ENCODE measurements at regions not wholly inside any gene's neighbourhood (a gene's known extent, or its start where the extent isn't known, plus 50 kb on each side); places are given as distances from the start of the nearest gene placed in this dataset.
"Not testable (repeated sequence)": the region's sequence is repeated elsewhere in the genome, so short reads cannot be mapped to it uniquely, and the experiment has no call there.

DNA sequence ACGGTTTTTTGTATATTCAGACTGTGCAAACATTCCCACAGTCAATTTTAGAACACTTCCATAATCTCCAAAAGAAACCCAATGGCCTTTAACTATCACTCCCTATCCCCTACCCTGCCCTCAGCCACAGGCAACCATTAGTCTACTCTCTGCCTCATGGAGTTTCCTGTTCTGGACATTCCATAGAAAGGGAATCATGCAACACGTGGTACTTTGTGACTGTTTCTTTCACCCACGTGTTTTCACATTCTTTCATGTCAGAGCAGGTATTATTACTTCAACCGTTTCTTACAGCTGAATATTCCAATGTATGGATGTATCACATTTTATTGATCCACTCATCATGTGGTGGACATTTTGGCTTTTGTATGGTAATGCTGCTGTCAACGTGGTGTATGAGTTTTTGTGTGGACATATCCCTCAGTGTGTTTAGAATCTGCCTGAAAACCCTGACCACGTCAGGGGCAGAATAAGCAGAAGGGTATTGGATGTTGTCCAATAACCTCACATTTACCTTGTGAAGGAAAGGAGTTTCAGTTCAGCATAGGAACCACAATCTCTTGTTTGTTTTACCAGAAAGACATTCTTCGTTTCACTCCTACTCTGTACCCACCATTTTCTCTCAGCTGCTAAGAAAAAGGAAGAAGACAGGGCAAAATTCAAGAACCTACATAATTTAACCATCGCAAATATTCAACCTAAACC, 107.5 kb upstream of the DYRK2 start:
- Histone ChIP-seq H3K27me3 (no peaks in the 10 kb centered on the region), H3K4me1 (no peaks in the 10 kb centered on the region), H3K9me3 (no peaks in the 10 kb centered on the region), H3K36me3 (no peaks in the 10 kb centered on the region), H3K27ac (no peak overlapping the region), H3K4me3 (no peak overlapping the region)
- no peak for TF ChIP-seq POLR2AphosphoS5 (IDR thresholded peaks at IDR 0.05; ENCODE audit: insufficient read depth in 1 of 2, low read depth in 1 of 2)
- TF ChIP-seq, protein P1, sequence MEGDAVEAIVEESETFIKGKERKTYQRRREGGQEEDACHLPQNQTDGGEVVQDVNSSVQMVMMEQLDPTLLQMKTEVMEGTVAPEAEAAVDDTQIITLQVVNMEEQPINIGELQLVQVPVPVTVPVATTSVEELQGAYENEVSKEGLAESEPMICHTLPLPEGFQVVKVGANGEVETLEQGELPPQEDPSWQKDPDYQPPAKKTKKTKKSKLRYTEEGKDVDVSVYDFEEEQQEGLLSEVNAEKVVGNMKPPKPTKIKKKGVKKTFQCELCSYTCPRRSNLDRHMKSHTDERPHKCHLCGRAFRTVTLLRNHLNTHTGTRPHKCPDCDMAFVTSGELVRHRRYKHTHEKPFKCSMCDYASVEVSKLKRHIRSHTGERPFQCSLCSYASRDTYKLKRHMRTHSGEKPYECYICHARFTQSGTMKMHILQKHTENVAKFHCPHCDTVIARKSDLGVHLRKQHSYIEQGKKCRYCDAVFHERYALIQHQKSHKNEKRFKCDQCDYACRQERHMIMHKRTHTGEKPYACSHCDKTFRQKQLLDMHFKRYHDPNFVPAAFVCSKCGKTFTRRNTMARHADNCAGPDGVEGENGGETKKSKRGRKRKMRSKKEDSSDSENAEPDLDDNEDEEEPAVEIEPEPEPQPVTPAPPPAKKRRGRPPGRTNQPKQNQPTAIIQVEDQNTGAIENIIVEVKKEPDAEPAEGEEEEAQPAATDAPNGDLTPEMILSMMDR (IDR thresholded peaks at IDR 0.05) = no peak
- TF ChIP-seq POLR2A (IDR thresholded peaks at IDR 0.05) = no peak
- no peak for DNase-seq (ENCODE audit: extremely low spot score in 2 of 2)
- intact Hi-C loops (cut with DNase I) = no loop called here

DNA sequence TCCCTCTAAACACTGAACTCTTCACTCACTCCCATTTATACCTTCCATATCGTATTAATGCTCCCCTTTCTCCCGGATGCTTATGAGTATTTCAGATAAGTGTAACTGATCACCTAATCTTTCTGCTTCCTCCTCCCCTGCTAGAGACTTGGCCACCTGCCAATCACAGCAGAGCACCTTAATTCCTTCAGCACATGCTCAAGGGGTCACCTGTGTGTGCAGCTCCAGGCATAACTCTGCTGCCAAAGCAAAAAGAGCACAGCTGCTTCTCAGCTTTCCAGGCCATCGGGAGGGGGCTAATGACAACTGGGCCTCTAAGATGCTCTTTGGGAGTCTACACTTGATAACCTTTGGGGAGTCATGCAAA, 106.9 kb upstream of the DYRK2 start:
- no peaks in the 10 kb centered on the region for H3K9me3 ChIP-seq
- DNase-seq (ENCODE audit: extremely low spot score in 2 of 2) = no peak
- TF ChIP-seq POLR2A (IDR thresholded peaks at IDR 0.05) (no peak), POLR2AphosphoS5 (IDR thresholded peaks at IDR 0.05; ENCODE audit: insufficient read depth in 1 of 2, low read depth in 1 of 2) (no peak)
- TF ChIP-seq, protein P1 (IDR thresholded peaks at IDR 0.05) = no peak
- no peaks in the 10 kb centered on the region for H3K36me3 ChIP-seq
- H3K4me3 ChIP-seq = no peak overlapping the region
- intact Hi-C loops (cut with DNase I) = no loop called here
- no peak overlapping the region for H3K27ac ChIP-seq
- no peaks in the 10 kb centered on the region for H3K27me3 ChIP-seq
- H3K4me1 ChIP-seq = no peaks in the 10 kb centered on the region

DNA sequence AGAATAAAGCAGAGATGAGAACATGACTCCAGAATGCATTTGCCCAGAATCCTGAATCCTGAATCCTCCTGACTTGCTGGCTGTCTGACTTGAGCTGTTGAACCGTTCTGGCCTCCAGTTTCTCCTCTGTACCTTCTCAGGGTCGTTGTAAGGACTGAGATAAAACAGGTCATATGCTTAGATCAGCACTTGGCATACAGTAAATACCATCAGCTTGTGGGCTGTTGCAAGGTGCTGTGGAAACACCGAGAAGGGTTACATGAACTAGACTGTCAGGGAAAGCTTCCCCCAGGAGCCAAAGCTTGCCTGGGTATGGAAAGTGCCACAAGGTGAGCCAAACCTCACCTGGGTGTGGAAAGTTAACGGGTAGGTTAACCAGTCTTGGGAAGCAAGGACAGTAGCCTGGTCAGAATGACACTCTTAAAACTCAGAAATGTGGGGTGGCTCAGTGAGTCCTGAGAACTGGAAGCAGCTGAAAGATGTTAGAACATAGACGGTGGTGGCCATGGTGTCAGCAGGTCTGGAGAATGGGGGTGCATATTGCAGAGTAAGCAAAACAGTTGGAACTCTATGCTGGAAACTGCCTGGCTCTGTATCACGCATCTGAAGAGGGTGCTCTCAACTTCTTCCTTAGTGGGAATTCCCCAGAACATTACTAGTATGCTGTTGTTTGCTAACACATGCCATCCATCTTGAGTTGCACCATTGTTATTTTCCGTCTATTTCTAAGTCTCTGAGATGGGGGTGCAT, 105.3 kb upstream of the DYRK2 start:
- TF ChIP-seq, protein P1 (IDR thresholded peaks at IDR 0.05) = no peak
- TF ChIP-seq POLR2AphosphoS5 (IDR thresholded peaks at IDR 0.05; ENCODE audit: insufficient read depth in 1 of 2, low read depth in 1 of 2) = no peak
- TF ChIP-seq POLR2A (IDR thresholded peaks at IDR 0.05) = no peak
- intact Hi-C loops (cut with DNase I) = no loop called here
- H3K4me3 ChIP-seq = no peak overlapping the region
- no peaks in the 10 kb centered on the region for H3K36me3 ChIP-seq
- no peaks in the 10 kb centered on the region for H3K9me3 ChIP-seq
- no peaks in the 10 kb centered on the region for H3K27me3 ChIP-seq
- H3K27ac ChIP-seq = no peak overlapping the region
- no peak for DNase-seq (ENCODE audit: extremely low spot score in 2 of 2)
- H3K4me1 ChIP-seq = no peaks in the 10 kb centered on the region

DNA sequence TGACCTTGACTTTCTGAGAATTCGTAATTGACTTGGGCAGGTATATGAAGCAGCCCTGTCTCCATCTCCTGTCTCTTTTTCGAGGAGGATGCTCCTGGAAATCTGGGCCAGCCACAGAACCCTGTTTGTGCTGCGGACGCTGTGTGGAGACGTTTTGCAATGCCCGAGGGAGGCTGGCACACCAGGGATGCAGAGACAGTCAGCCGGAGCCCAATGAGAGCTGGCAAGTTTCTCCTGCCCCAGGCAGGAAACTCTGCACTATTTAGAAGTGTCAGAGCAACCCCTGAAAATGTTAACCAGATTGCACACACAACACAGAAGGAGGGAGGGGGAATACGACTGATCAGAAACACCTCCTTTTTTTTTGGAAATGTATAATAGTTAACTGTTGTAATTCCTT, 103.2 kb upstream of the DYRK2 start:
- H3K27me3 ChIP-seq = no peaks in the 10 kb centered on the region
- no peak overlapping the region for H3K4me3 ChIP-seq
- DNase-seq (ENCODE audit: extremely low spot score in 2 of 2) = no peak
- no peaks in the 10 kb centered on the region for H3K36me3 ChIP-seq
- intact Hi-C loops (cut with DNase I) = no loop called here
- no peaks in the 10 kb centered on the region for H3K9me3 ChIP-seq
- H3K27ac ChIP-seq = no peak overlapping the region
- TF ChIP-seq POLR2AphosphoS5 (IDR thresholded peaks at IDR 0.05; ENCODE audit: insufficient read depth in 1 of 2, low read depth in 1 of 2) = no peak
- TF ChIP-seq POLR2A (IDR thresholded peaks at IDR 0.05) = no peak
- TF ChIP-seq, protein P1 (IDR thresholded peaks at IDR 0.05) = no peak
- H3K4me1 ChIP-seq = no peaks in the 10 kb centered on the region

DNA sequence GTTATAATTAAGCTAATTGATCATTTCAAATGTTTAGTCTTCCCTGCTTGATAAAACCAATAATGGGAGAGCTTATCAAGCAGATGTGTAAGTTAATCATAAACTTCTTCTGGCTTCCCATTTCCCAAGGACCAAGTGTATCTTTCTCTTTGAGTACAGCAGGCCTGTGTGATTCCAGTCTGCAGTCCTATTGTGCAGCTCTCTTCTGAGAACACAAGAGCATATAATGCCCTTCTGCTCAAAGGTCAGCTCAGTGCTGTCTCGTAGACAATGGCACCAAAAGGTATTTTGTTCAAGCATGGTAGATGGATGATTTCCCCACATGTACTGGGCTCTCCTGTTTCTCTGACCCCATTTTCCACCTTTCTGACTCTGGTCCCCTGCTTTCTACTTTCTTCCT, 101.8 kb upstream of the DYRK2 start:
- intact Hi-C loops (cut with DNase I) = no loop called here
- H3K4me1 ChIP-seq = no peaks in the 10 kb centered on the region
- TF ChIP-seq, protein P1 (IDR thresholded peaks at IDR 0.05) = no peak
- TF ChIP-seq POLR2AphosphoS5 (IDR thresholded peaks at IDR 0.05; ENCODE audit: insufficient read depth in 1 of 2, low read depth in 1 of 2) (no peak), POLR2A (IDR thresholded peaks at IDR 0.05) (no peak)
- H3K27ac ChIP-seq = no peak overlapping the region
- no peak for DNase-seq (ENCODE audit: extremely low spot score in 2 of 2)
- H3K27me3 ChIP-seq = no peaks in the 10 kb centered on the region
- H3K36me3 ChIP-seq = no peaks in the 10 kb centered on the region
- H3K9me3 ChIP-seq = no peaks in the 10 kb centered on the region
- H3K4me3 ChIP-seq = no peak overlapping the region

DNA sequence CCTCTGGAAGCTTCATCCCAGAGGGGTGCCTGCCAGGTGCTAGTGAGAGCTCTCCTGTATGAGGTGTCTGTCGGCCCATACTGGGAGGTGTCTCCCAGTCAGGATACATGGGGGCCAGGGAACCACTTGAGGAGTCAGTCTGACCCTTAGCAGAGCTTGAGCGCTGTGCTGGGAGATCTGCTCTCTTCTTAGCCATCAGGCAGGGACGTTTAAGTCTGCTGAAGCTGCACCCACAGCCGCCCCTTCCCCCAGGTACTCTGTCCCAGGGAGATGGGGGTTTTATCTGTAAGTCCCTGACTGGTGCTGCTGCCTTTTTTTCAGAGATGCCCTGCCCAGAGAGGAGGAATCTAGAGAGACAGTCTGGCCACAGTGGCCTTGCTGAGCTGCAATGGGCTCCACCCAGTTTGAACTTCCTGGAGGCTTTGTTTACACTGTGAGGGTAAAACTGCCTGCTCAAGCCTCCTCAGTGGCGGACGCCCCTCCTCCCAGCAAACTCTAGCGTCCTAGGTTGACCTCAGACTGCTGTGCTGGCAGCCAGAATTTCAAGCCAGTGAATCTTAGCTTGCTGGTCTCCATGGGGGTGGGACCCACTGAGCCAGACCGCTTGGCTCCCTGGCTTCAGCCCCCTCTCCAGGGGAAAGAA, 93.3 kb upstream of the DYRK2 start:
- H3K27ac ChIP-seq; intact Hi-C loops (cut with DNase I); H3K4me3 ChIP-seq; H3K9me3 ChIP-seq; H3K36me3 ChIP-seq; H3K27me3 ChIP-seq; DNase-seq (ENCODE audit: extremely low spot score in 2 of 2); H3K4me1 ChIP-seq: not testable (repeated sequence)
